GM12865 (cell line): ENCODE measurements at regions not wholly inside any gene's neighbourhood (a gene's known extent, or its start where the extent isn't known, plus 50 kb on each side); places are given as distances from the start of the nearest gene placed in this dataset.

Experiments
- DNase-seq: peaks from one replicate; pipeline ENCODE4 v3.0.0; 2010; ENCODE audit warnings: low read depth
- H3K4me3 ChIP-seq: 2 replicates; pipeline ENCODE4 v1.5.1; 2011; ENCODE audit warnings: mild to moderate bottlenecking, low read depth, low read length, control low read depth
- TF ChIP-seq, protein P1 (sequence below): IDR thresholded peaks from 2 replicates; pipeline ENCODE4 v1.5.1; 2011; ENCODE audit warnings: low read length, control low read depth, low read depth, inconsistent platforms; ENCODE audit not compliant: insufficient read depth; ENCODE audit errors: missing control alignments

- H3K4me3 ChIP-seq = no peak overlapping the region
- TF ChIP-seq, protein P1, sequence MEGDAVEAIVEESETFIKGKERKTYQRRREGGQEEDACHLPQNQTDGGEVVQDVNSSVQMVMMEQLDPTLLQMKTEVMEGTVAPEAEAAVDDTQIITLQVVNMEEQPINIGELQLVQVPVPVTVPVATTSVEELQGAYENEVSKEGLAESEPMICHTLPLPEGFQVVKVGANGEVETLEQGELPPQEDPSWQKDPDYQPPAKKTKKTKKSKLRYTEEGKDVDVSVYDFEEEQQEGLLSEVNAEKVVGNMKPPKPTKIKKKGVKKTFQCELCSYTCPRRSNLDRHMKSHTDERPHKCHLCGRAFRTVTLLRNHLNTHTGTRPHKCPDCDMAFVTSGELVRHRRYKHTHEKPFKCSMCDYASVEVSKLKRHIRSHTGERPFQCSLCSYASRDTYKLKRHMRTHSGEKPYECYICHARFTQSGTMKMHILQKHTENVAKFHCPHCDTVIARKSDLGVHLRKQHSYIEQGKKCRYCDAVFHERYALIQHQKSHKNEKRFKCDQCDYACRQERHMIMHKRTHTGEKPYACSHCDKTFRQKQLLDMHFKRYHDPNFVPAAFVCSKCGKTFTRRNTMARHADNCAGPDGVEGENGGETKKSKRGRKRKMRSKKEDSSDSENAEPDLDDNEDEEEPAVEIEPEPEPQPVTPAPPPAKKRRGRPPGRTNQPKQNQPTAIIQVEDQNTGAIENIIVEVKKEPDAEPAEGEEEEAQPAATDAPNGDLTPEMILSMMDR = no peak
- no peak for DNase-seq
Observed at GRCh38 chr10:123475466-123475865, 190.7 kb upstream of the GPR26 start.

GRCh38 chr10:123478116-123478515 is 188.0 kb upstream of the GPR26 start:
- no peak overlapping the region for H3K4me3 ChIP-seq
- DNase-seq = no peak
- TF ChIP-seq, protein P1 = no peak

GRCh38 chr10:123479640-123480039 is 186.5 kb upstream of the GPR26 start:
- DNase-seq = peak; percentile 17
- no peak overlapping the region for H3K4me3 ChIP-seq
- TF ChIP-seq, protein P1 = no peak

DNA sequence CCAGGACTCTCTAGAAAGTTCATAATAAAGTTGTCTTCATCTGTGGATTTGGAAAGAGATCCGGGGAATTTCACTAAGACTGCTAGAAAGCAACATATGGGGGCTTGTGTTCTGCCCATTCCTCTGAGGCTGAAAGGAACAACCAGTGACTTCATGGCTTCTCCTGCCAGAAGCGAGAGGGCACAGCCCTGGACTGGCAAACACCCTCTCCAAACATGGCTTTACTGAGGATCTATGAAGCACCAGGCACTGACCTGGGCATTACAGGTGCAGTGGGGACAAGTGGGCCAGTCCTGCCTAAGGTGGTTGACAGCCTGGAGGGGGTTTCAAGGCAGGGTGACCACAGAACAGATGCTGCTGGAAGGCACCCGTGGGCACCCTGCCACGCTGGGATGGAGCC is 185.8 kb upstream of the GPR26 start:
- DNase-seq = no peak
- no peak overlapping the region for H3K4me3 ChIP-seq
- TF ChIP-seq, protein P1 = no peak

DNA sequence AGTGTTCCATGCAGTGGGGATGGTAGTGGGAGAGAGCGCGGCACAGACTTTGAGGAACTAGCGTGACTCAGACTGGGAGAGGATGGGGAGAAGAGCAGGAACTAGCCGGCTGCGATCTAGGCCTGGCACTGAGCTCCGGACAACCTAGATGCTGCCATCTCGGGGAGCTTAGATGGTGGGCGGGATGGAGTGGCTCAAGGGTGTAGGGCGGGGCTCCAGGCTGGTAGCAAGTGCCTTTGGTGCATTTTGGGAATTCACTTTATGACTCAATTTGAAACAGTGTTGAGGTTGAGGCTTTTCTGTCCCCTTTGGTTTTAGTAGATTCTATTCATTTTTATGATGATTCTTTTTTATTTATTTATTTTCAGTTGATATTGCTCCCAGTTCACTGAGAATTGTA is 185.3 kb upstream of the GPR26 start:
- TF ChIP-seq, protein P1 = no peak
- DNase-seq = peak; percentile 47
- no peak overlapping the region for H3K4me3 ChIP-seq

DNA sequence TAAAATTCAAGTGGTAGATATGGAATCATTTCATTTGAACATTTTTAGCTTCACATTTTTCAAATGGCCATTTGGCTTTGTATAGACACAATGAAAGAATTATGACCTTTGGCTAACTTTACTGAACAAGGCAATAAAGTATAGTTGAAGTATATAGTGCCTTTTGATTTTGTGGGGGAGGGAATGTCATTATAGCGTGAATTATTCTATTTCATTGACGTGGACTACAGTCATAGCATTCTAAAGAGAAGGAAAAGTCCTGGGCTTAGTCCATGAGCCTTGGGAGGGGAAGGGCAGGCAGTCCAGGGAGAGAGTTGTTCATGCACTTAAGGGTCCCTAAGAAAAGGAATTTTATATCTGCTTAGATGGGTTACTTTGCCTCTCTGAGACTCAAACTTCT is 181.4 kb upstream of the GPR26 start:
- TF ChIP-seq, protein P1 = no peak
- no peak for DNase-seq
- H3K4me3 ChIP-seq = no peak overlapping the region

GRCh38 chr10:123485341-123485960 is 180.7 kb upstream of the GPR26 start:
- TF ChIP-seq, protein P1 = no peak
- no peak for DNase-seq
- no peak overlapping the region for H3K4me3 ChIP-seq
